HG02943 (cell line): ENCODE measurements at regions not wholly inside any gene's neighbourhood (a gene's known extent, or its start where the extent isn't known, plus 50 kb on each side); places are given as distances from the start of the nearest gene placed in this dataset.

ENCODE experiments used
- ATAC-seq: cut with Tn5 transposase; IDR thresholded peaks from one replicate; pipeline ENCODE4 v1.9.1; 2021; ENCODE audit warnings: mild to moderate bottlenecking, low read depth, moderate library complexity; ENCODE audit not compliant: unreplicated experiment

GRCh38 chr1:238177960-238178645 lies 287.4 kb upstream of the ZP4 start:
- no peak for ATAC-seq

GRCh38 chr1:238177351-238177750 lies 286.6 kb upstream of the ZP4 start:
- ATAC-seq = no peak

DNA sequence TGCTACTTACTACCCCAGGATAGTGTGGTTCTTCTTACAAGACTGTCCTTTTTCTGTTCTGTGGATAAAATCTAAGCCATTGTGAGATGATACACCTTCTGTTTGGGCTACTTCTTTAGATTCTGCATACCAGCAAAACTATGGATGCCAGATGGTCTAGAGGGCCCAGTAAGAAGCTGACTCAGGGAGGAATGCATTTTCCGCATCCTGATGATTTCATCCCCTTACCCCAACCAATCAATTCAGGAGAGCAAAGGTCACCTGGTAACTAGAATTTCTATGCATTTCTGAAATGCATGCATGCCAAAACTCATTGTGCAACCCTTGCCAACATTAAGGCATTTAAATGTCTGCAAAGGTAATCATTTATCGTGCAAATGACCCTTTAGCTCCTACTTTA lies 285.7 kb upstream of the ZP4 start:
- ATAC-seq = no peak

GRCh38 chr1:238171985-238172384 lies 281.3 kb upstream of the ZP4 start:
- ATAC-seq = no peak

GRCh38 chr1:238161955-238162354 lies 271.2 kb upstream of the ZP4 start:
- no peak for ATAC-seq

DNA sequence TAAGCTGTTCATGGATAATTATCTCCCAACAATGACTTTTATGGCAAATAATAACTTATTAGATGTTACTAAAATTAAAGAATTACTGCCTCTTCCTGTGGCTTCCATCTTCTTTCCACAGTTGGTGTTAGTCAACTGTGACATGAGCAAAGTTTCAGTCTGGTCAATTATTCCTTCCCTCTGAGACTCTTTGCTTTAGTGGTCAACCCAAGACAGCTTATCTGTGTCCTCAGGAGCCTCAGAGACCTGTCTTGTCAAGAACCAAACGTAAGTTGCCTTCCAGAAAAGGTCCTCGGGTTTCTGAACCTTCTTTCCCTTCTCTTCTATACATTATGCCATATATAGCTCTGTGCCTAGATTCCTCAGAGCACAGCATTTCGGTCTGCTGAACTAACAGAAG lies 263.2 kb upstream of the ZP4 start:
- no peak for ATAC-seq

- ATAC-seq = no peak
These were observed 262.5 kb upstream of the ZP4 start for GRCh38 chr1:238153253-238153652.

- no peak for ATAC-seq
These were observed 261.4 kb upstream of the ZP4 start for GRCh38 chr1:238152119-238152518.

GRCh38 chr1:238143038-238143437 lies 252.3 kb upstream of the ZP4 start:
- ATAC-seq = no peak

- no peak for ATAC-seq
These were observed 250.6 kb upstream of the ZP4 start for GRCh38 chr1:238141353-238141752.

DNA sequence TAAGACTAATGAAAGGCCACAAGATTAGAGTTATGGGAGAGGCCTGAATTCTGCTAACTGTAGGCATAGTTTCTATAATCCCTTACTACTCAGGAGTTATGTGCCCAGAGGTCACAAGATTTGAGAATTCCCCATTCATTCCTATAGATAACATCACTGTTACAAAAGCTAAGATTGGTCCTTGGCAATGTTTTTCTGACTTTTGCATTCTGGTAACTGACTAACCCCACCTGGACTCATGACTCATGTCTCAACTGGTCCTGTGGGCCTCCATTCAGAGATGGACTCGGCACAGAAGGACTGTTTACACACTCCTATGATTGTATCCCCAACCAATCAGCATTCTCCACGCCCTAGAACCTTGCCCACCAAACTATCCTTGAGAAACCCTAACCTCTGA lies 249.0 kb upstream of the ZP4 start:
- no peak for ATAC-seq

DNA sequence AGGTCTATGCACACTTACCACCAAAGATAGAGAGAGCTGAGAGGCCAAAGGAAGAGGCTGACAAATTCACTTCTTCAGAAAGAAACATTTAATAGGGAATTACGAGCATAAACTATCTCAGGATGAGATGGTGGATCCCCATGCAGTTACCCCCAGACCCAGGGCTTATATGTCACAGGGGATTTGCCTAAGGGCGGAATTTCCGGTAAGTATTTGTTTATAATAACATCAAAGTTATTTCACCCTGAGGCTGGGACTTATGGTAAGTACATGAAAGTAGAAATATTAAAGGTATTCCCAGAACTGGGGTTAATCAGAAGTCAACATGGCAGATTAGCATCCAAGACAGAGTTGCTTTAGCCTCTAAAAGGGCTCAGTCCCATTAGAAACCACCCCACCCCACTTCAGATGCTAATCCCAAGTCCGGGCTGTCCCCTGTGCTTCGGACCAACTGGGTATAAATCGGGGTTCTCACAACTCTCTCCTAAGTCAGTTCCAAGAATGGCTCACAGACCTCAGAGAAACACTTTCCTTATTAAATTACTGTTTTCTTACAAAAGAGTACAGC lies 247.4 kb upstream of the ZP4 start:
- ATAC-seq = no peak

DNA sequence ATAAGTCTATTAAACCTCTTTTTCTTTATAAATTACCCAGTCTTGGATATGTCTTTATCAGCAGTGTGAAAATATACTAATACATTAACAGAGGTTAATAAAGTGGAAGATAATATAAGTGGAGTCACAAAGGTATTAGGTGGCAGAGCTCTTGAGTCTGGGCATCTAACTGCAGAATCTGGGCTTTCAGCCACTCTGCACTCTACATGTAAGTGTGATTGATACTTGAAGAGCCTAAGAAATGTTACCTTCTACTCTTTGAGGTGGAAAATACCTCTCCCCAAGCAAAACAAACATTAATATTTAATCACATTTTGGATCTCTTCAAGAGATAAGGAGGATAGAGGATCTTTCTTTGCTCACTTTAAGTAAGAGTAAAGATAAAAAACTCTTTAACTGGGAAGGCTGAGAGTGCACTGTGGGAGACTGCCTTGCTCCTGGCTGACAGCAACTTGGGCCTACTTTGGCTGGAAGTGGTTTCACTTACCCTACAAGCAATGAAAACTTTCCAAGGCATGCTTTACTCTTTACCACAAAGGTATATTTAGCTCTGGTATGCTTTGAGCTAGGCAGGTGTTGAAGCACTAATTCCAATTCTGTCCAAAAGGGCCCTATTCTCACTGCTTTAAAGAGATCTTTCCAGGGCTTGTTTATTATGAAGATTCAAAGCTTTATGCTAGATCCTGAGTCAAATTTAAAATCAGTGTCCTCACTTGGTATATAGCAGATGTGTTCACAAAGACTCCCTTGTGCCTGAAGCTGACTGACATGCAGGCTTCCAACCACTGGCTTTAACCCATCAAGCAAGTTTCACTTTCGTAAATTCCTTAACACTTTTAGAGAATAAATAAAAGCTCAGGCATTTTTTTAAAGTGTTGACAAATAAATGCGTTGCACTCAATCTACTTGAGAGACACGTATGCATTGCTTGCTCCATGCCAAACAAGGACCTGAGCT lies 245.3 kb upstream of the ZP4 start:
- ATAC-seq = no peak

DNA sequence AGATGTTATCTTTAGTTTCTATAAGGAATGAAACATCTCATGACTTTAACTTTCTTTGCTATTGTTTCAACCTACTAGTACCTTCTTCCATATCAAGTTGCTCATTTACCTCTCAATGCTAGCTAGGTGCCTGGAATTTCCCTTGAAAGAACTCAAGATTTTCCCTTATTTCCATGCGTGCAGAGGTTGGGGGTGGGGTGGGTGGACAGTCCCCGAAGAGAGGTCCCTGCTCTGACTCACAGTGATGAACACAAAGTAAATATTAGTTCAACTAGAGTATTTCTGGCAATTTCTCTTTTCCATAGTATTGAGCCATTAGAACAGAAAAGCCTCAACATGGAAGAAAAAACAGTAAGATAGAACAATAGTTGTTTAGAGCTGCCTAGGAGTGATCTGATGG lies 239.0 kb upstream of the ZP4 start:
- ATAC-seq = no peak

GRCh38 chr1:238123201-238123600 lies 232.5 kb upstream of the ZP4 start:
- ATAC-seq = no peak

DNA sequence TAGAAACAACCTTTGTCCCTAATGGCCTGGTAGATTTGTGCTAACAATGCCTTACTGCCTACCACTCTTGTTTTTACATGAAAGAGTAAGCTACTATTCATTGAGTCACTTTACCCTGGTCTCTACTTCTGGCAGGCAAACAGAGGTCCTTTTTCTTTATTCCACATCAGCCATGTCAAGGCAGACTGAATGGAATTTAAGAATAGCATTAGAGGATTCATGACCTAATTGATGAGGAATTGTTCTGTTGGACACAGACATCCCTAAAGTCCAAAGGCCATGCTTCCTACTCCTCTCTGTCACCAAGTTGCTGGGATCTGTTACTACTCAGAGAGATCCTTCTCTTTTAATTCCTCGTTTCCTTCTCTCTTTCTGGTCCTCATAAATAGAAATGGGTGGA lies 229.1 kb upstream of the ZP4 start:
- ATAC-seq = no peak

GRCh38 chr1:238119060-238119459 lies 228.3 kb upstream of the ZP4 start:
- no peak for ATAC-seq

DNA sequence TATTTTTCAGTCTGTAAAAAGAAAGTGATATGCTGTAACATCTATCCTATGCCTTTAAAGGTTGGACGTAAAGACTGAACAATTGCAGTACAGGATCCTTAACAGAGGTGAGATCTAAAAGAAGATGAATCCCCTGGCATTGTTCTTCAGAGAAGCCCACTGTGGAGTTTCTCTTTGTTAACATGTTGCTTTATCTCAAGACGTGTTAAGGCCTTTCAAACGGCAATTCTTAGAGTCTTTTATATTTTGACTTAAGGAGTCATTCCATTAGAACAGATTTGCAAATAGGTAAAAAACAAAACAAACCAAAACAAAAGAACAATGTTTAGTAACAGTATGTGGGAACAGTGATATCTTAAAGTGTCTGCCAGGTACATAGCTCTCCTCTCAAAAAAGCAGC lies 225.1 kb upstream of the ZP4 start:
- no peak for ATAC-seq

- ATAC-seq = no peak
These were observed 222.4 kb upstream of the ZP4 start for GRCh38 chr1:238112952-238113621.

- no peak for ATAC-seq
These were observed 220.8 kb upstream of the ZP4 start for GRCh38 chr1:238111516-238111915.

- ATAC-seq = no peak
These were observed 220.4 kb upstream of the ZP4 start for GRCh38 chr1:238111081-238111480.
